ENCODE measurements at regions not wholly inside any gene's neighbourhood (a gene's known extent, or its start where the extent isn't known, plus 50 kb on each side); places are given as distances from the start of the nearest gene placed in this dataset.

DNA sequence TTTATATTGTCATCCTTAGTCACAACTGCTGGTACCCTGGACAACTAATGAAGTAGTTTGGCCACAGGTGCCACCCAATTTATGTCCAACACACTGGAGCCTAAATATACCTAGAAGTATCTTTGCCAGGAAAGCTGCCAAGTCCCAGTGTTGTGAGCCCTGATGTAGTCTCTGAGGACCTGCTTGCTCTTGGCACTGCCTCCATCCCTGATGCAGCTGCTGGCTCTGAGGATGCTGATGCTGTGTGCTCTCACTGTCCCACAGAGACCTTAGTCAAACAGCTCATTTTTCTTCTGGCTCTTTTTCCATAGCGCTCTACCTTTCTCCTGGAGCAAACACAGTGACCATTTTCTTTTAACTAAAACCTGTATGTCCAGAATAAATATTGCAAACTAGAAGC is 1535.4 kb upstream of the ADGRL3 start (continued):
- TF ChIP-seq, protein P1, sequence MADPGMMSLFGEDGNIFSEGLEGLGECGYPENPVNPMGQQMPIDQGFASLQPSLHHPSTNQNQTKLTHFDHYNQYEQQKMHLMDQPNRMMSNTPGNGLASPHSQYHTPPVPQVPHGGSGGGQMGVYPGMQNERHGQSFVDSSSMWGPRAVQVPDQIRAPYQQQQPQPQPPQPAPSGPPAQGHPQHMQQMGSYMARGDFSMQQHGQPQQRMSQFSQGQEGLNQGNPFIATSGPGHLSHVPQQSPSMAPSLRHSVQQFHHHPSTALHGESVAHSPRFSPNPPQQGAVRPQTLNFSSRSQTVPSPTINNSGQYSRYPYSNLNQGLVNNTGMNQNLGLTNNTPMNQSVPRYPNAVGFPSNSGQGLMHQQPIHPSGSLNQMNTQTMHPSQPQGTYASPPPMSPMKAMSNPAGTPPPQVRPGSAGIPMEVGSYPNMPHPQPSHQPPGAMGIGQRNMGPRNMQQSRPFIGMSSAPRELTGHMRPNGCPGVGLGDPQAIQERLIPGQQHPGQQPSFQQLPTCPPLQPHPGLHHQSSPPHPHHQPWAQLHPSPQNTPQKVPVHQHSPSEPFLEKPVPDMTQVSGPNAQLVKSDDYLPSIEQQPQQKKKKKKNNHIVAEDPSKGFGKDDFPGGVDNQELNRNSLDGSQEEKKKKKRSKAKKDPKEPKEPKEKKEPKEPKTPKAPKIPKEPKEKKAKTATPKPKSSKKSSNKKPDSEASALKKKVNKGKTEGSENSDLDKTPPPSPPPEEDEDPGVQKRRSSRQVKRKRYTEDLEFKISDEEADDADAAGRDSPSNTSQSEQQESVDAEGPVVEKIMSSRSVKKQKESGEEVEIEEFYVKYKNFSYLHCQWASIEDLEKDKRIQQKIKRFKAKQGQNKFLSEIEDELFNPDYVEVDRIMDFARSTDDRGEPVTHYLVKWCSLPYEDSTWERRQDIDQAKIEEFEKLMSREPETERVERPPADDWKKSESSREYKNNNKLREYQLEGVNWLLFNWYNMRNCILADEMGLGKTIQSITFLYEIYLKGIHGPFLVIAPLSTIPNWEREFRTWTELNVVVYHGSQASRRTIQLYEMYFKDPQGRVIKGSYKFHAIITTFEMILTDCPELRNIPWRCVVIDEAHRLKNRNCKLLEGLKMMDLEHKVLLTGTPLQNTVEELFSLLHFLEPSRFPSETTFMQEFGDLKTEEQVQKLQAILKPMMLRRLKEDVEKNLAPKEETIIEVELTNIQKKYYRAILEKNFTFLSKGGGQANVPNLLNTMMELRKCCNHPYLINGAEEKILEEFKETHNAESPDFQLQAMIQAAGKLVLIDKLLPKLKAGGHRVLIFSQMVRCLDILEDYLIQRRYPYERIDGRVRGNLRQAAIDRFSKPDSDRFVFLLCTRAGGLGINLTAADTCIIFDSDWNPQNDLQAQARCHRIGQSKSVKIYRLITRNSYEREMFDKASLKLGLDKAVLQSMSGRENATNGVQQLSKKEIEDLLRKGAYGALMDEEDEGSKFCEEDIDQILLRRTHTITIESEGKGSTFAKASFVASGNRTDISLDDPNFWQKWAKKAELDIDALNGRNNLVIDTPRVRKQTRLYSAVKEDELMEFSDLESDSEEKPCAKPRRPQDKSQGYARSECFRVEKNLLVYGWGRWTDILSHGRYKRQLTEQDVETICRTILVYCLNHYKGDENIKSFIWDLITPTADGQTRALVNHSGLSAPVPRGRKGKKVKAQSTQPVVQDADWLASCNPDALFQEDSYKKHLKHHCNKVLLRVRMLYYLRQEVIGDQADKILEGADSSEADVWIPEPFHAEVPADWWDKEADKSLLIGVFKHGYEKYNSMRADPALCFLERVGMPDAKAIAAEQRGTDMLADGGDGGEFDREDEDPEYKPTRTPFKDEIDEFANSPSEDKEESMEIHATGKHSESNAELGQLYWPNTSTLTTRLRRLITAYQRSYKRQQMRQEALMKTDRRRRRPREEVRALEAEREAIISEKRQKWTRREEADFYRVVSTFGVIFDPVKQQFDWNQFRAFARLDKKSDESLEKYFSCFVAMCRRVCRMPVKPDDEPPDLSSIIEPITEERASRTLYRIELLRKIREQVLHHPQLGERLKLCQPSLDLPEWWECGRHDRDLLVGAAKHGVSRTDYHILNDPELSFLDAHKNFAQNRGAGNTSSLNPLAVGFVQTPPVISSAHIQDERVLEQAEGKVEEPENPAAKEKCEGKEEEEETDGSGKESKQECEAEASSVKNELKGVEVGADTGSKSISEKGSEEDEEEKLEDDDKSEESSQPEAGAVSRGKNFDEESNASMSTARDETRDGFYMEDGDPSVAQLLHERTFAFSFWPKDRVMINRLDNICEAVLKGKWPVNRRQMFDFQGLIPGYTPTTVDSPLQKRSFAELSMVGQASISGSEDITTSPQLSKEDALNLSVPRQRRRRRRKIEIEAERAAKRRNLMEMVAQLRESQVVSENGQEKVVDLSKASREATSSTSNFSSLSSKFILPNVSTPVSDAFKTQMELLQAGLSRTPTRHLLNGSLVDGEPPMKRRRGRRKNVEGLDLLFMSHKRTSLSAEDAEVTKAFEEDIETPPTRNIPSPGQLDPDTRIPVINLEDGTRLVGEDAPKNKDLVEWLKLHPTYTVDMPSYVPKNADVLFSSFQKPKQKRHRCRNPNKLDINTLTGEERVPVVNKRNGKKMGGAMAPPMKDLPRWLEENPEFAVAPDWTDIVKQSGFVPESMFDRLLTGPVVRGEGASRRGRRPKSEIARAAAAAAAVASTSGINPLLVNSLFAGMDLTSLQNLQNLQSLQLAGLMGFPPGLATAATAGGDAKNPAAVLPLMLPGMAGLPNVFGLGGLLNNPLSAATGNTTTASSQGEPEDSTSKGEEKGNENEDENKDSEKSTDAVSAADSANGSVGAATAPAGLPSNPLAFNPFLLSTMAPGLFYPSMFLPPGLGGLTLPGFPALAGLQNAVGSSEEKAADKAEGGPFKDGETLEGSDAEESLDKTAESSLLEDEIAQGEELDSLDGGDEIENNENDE (IDR thresholded peaks at IDR 0.05; ENCODE audit: insufficient replicate concordance, low read length), result no peak
- TF ChIP-seq HDAC6 (IDR thresholded peaks at IDR 0.05; ENCODE audit: low read depth, low read length) (no peak), KDM1A (IDR thresholded peaks at IDR 0.05; ENCODE audit: borderline replicate concordance, low read length) (no peak), PHF8 (conservative IDR thresholded peaks at IDR 0.05; ENCODE audit: low read depth, low read length) (no peak), RFX5 (IDR thresholded peaks at IDR 0.05; ENCODE audit: borderline replicate concordance, low read depth, low read length) (no peak), KDM4A (IDR thresholded peaks at IDR 0.05; ENCODE audit: low read depth, low read length, severe bottlenecking) (no peak), POLR2A (IDR thresholded peaks at IDR 0.05; ENCODE audit: control extremely low read depth in 1 of 2, low read depth in 2 of 2, low read length in 2 of 2) (no peak)
